ENCODE measurements at regions not wholly inside any gene's neighbourhood (a gene's known extent, or its start where the extent isn't known, plus 50 kb on each side); places are given as distances from the start of the nearest gene placed in this dataset.
"Not testable (repeated sequence)": the region's sequence is repeated elsewhere in the genome, so short reads cannot be mapped to it uniquely, and the experiment has no call there.

DNA sequence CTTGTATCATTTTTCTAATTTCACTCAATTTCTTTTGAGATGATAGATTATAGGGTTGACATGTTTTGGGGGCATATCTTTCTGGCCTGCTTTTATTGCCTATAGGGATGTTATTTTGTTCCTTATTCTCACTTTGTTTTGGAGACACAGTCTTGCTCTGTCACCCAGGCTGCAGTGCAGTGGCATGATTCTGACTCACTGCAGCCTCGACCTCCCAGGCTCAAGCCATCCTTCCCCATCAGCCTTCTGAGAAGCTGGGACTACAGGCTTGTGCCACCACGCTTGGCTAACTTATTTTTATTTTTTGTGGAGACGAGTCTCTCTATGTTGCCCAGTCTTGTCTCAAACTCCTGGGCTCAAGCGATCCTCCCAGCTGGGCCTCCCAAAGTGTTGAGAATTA lies 72.8 kb upstream of the FAN1 start:
- CTCF ChIA-PET: no interaction called here
- ATAC-seq (no peak), DNase-seq (no peak)
- peaks cover 27% of the 10 kb centered on the region for H3K4me1 Mint-ChIP-seq
- H3K27ac Mint-ChIP-seq: no peak overlapping the region
- H3K27me3 Mint-ChIP-seq: no peaks in the 10 kb centered on the region
- no peaks in the 10 kb centered on the region for H3K9me3 Mint-ChIP-seq (ENCODE audit: low read depth)
- H3K4me3 Mint-ChIP-seq: no peak overlapping the region
- H3K36me3 Mint-ChIP-seq: peaks cover 9% of the 10 kb centered on the region

- H3K4me3 Mint-ChIP-seq; H3K9me3 Mint-ChIP-seq (ENCODE audit: low read depth); DNase-seq; H3K36me3 Mint-ChIP-seq; CTCF ChIA-PET; ATAC-seq; H3K27me3 Mint-ChIP-seq: not testable (repeated sequence)
- H3K27ac Mint-ChIP-seq: peak overlapping the region; percentile 32
- H3K4me1 Mint-ChIP-seq: peaks cover 14% of the 10 kb centered on the region
These were observed 70.3 kb upstream of the FAN1 start for GRCh38 chr15:30833379-30833778.

- Mint-ChIP-seq H3K36me3 (peaks cover 25% of the 10 kb centered on the region), H3K27me3 (peaks cover 20% of the 10 kb centered on the region), H3K4me1 (peaks cover 36% of the 10 kb centered on the region), H3K27ac (peak overlapping the region; percentile 37)
- H3K9me3 Mint-ChIP-seq (ENCODE audit: low read depth); DNase-seq; ATAC-seq; H3K4me3 Mint-ChIP-seq: not testable (repeated sequence)
- CTCF ChIA-PET: interaction anchor here (1.5 kb wide), 1 partner anchor 287 kb away, joined by 4 read pairs; no protein-coding TSS in a partner anchor
These were observed 62.1 kb upstream of the FAN1 start for GRCh38 chr15:30841639-30842038.

DNA sequence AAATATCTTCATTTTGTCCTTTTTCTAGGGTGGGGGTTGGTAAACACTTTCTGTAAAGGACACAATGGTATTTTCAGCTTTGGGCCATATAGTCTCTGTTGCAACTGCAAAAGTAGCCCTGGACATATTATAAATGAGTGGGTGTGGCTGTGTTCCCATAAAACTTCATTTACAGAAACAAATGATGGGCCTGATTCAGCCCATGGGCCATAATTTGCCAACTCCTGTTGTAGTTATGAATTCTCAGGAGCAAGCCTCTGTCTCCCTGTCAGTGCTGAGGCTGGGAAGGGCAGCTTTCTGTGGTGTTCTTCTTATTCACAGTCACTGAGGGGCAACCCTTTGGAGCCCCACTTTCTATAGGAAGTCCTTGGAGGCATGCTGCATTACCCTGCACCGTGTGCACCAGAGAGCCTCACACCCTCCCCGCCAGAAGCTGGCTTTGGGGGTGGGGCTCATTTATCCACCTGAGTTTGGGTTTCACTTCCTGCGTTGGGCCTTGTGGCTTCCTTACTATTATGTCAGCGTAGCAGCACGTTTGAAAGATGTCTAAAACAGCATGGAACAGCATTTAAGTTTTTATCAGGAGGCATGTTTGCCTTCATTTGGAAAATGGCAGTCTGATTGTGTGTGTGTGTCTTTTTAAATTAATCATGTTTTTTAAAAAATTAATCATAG lies 60.8 kb upstream of the FAN1 start:
- Mint-ChIP-seq H3K4me1 (peaks cover 36% of the 10 kb centered on the region), H3K36me3 (peaks cover 25% of the 10 kb centered on the region), H3K27me3 (peaks cover 23% of the 10 kb centered on the region)
- ATAC-seq (peak; percentile 98), DNase-seq (peak; percentile 80)
- H3K9me3 Mint-ChIP-seq (ENCODE audit: low read depth); H3K27ac Mint-ChIP-seq; CTCF ChIA-PET; H3K4me3 Mint-ChIP-seq: not testable (repeated sequence)

DNA sequence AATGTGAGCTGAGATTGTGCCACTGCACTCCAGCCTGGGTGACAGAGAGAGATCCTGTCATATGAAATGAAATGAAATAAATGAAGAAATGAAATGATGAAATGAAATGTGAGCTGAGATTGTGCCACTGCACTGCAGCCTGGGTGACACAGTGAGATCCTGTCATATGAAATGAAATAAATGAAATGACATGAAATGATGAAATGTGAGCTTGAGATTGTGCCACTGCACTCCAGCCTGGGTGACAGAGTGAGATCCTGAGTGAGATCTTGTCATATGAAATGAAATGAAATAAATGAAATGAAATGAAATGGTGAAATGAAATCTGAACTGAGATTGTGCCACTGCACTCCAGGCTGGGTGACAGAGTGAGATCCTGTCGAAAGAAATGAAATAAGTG lies 58.2 kb upstream of the FAN1 start:
- H3K9me3 Mint-ChIP-seq (ENCODE audit: low read depth); DNase-seq; H3K27ac Mint-ChIP-seq; H3K4me3 Mint-ChIP-seq; ATAC-seq: not testable (repeated sequence)
- Mint-ChIP-seq H3K27me3 (peaks cover 26% of the 10 kb centered on the region), H3K36me3 (peaks cover 20% of the 10 kb centered on the region), H3K4me1 (peaks cover 35% of the 10 kb centered on the region)
- CTCF ChIA-PET: interaction anchor here (1.6 to 2.8 kb wide), 2 partner anchors 14 to 15 kb away, joined by 4 to 13 read pairs; no protein-coding TSS in a partner anchor
